ENCODE measurements at regions not wholly inside any gene's neighbourhood (a gene's known extent, or its start where the extent isn't known, plus 50 kb on each side); places are given as distances from the start of the nearest gene placed in this dataset.

GRCh38 chr21:27078915-27079314, 112.0 kb upstream of the ADAMTS5 start:
- no peak overlapping the region for H2AFZ ChIP-seq
- ATAC-seq (no peak), DNase-seq (ENCODE audit: low spot score) (no peak)
- Mint-ChIP-seq H3K4me1 (peaks cover 2% of the 10 kb centered on the region; the same call in 1 of the 3 replicates), H3K27ac (no peak overlapping the region), H3K9me3 (no peaks in the 10 kb centered on the region), H3K36me3 (ENCODE audit: low read depth) (no peaks in the 10 kb centered on the region), H3K4me3 (no peak overlapping the region), H3K27me3 (ENCODE audit: insufficient read depth, low read depth, poor library complexity) (no peaks in the 10 kb centered on the region)
- no peaks in the 10 kb centered on the region for H3K27me3 ChIP-seq (ENCODE audit: insufficient read depth)
- TF ChIP-seq CTCF (conservative IDR thresholded peaks at IDR 0.05; ENCODE audit: low read depth in 2 of 2) = no peak
- TF ChIP-seq CREB1 (CRISPR knock-in tag; IDR thresholded peaks at IDR 0.05; ENCODE audit: low read depth) = no peak
- TF ChIP-seq POLR2AphosphoS5 (IDR thresholded peaks at IDR 0.05; ENCODE audit: low read depth) = no peak
- no peak for TF ChIP-seq REST (IDR thresholded peaks at IDR 0.05; ENCODE audit: unreplicated experiment)
- TF ChIP-seq ZNF462 (CRISPR knock-in tag; IDR thresholded peaks at IDR 0.05) = no peak
- no peak for TF ChIP-seq JUNB (IDR thresholded peaks at IDR 0.05; ENCODE audit: unreplicated experiment)
- no peak for TF ChIP-seq NANOG (IDR thresholded peaks at IDR 0.05; ENCODE audit: borderline replicate concordance)
- no peak for TF ChIP-seq STAT1 (IDR thresholded peaks at IDR 0.05; ENCODE audit: unreplicated experiment)
- TF ChIP-seq ZNF331 (CRISPR knock-in tag; IDR thresholded peaks at IDR 0.05; ENCODE audit: low read depth) = no peak
- H3K4me2 ChIP-seq = no peak overlapping the region
- H3K27ac ChIP-seq (ENCODE audit: low read depth) = no peak overlapping the region
- H3F3A ChIP-seq (replicated peaks; ENCODE audit: low read depth) = no peaks in the 10 kb centered on the region
- no peaks in the 10 kb centered on the region for H4K20me1 ChIP-seq (replicated peaks; ENCODE audit: insufficient read depth)
- no peak overlapping the region for H3K4me3 ChIP-seq
- H3K4me1 ChIP-seq (ENCODE audit: insufficient read depth) = no peaks in the 10 kb centered on the region
- no peaks in the 10 kb centered on the region for H3K36me3 ChIP-seq (ENCODE audit: insufficient read depth)
- H3K9me2 ChIP-seq (ENCODE audit: insufficient read depth) = no peaks in the 10 kb centered on the region
- H3K79me2 ChIP-seq (replicated peaks; ENCODE audit: insufficient read depth) = no peaks in the 10 kb centered on the region

Data from GM23338 (cell line).